Prostate gland (tissue), 2 donors: ENCODE measurements at regions not wholly inside any gene's neighbourhood (a gene's known extent, or its start where the extent isn't known, plus 50 kb on each side); places are given as distances from the start of the nearest gene placed in this dataset.

ENCODE experiments used
- CTCF ChIP-seq, 4 experiments: fragments of 200-600 bp in 2 of 4; fragments of 450-650 bp in 2 of 4; sonication (generic) in 2 of 4; IDR thresholded peaks; 1 replicate in 3 of 4; 2 replicates in 1 of 4; pipeline ENCODE4 v1.5.1; 2016 to 2019; ENCODE audit warnings: antibody characterized with exemption in 4 of 4, mild to moderate bottlenecking in 2 of 4, moderate library complexity in 2 of 4
- POLR2A ChIP-seq: fragments of 450-650 bp; IDR thresholded peaks from one replicate; pipeline ENCODE4 v1.6.1; 2016; ENCODE audit warnings: antibody characterized with exemption, mild to moderate bottlenecking

GRCh38 chr5:128870923-128871322, 94.4 kb upstream of the SLC27A6 start:
- TF ChIP-seq POLR2A: no peak
- no peak for TF ChIP-seq CTCF (IDR thresholded peaks at IDR 0.05)
